Spleen (tissue), 11 donors: ENCODE measurements at regions not wholly inside any gene's neighbourhood (a gene's known extent, or its start where the extent isn't known, plus 50 kb on each side); places are given as distances from the start of the nearest gene placed in this dataset.

Experiments
- DNase-seq: peaks from one replicate; pipeline ENCODE4 v3.0.0-alpha.2; 2020
- H3K27ac ChIP-seq, 8 donors: fragments of 200-600 bp; sonication (generic) in 7 of 8; 1 replicate in 4 of 8; 2 replicates in 4 of 8; pipeline versions ENCODE4 v1.5.0 to v1.8.0; 2016 to 2021; ENCODE audit warnings: inconsistent platforms in 4 of 8, mild to moderate bottlenecking in 4 of 8, moderate library complexity in 1 of 8
- H3K27me3 ChIP-seq, 7 donors: fragments of 200-600 bp; sonication (generic) in 6 of 7; replicated peaks in 1 of 7; 1 replicate in 4 of 7; 2 replicates in 3 of 7; pipeline versions ENCODE4 v1.5.0 to v1.8.0; 2016 to 2021; ENCODE audit warnings: inconsistent platforms in 3 of 7, mild to moderate bottlenecking in 1 of 7
- H3K36me3 ChIP-seq, 6 donors: fragments of 200-600 bp; sonication (generic) in 5 of 6; 1 replicate in 4 of 6; 2 replicates in 2 of 6; pipeline versions ENCODE4 v1.5.0 to v1.8.0; 2016 to 2021; ENCODE audit warnings: inconsistent platforms in 2 of 6
- H3K4me1 ChIP-seq, 6 donors: fragments of 200-600 bp; sonication (generic) in 5 of 6; 1 replicate in 3 of 6; 2 replicates in 3 of 6; pipeline versions ENCODE4 v1.5.0 to v1.8.0; 2016 to 2021; ENCODE audit warnings: inconsistent platforms in 3 of 6
- H3K4me3 ChIP-seq, 8 donors: fragments of 200-600 bp; sonication (generic) in 7 of 8; 1 replicate in 4 of 8; 2 replicates in 4 of 8; pipeline versions ENCODE4 v1.5.0 to v1.8.0; 2016 to 2021; ENCODE audit warnings: inconsistent platforms in 4 of 8, mild to moderate bottlenecking in 4 of 8, moderate library complexity in 2 of 8
- H3K9me3 ChIP-seq, 8 donors: fragments of 200-600 bp; sonication (generic) in 7 of 8; 1 replicate in 4 of 8; 2 replicates in 4 of 8; pipeline versions ENCODE4 v1.5.0 to v1.8.0; 2016 to 2021; ENCODE audit warnings: inconsistent platforms in 4 of 8
- POLR2A ChIP-seq, 3 donors: fragments of 450-650 bp; IDR thresholded peaks; one replicate each; pipeline ENCODE4 v1.5.1; 2017; ENCODE audit warnings: antibody characterized with exemption in 3 of 3, mild to moderate bottlenecking in 1 of 3
- POLR2AphosphoS5 ChIP-seq, 3 donors: sonication (generic); formaldehyde crosslinking; IDR thresholded peaks; one replicate each; pipeline ENCODE4 v1.5.1; 2017; ENCODE audit warnings: antibody characterized with exemption in 3 of 3
- WGBS, 5 donors: extraction: QIAGEN DNeasy Blood & Tissue Kit in 3 of 5; methylation state at CpG; one replicate each; pipeline versions ENCODE4 v1.1.5 to v1.1.7; 2013 to 2018; 5-methylcytosine and 5-hydroxymethylcytosine counted together
- intact Hi-C: fragments of 100-400 bp; cut with DNase I; formaldehyde crosslinking; loops from one replicate; pipeline ENCODE4 v1.15.0; 2023; ENCODE audit warnings: low total_unique reads
- TF ChIP-seq, protein P1 (sequence below), 11 experiments: fragments of 200-600 bp in 7 of 11; fragments of 450-650 bp in 4 of 11; sonication (generic) in 4 of 11; IDR thresholded peaks in 8 of 11; conservative IDR thresholded peaks in 3 of 11; 1 replicate in 7 of 11; 2 replicates in 4 of 11; pipeline versions ENCODE4 v1.4.0 to v1.8.0; 2016 to 2021; ENCODE audit warnings: antibody characterized with exemption in 11 of 11, inconsistent platforms in 4 of 11, mild to moderate bottlenecking in 1 of 11
- donor health status: healthy with polysubstance abuse.
- donor health status: DM: no; HTN: no; CAD: no; lungs with moderate emphysema.
- donor health status: DM: no; HTN: no; CAD: no.
- donor health status: Bipolar disorder and iron deficiency.
- donor health status: healthy.
- donor health status: DM: no; HTN: no; CAD: no.
- donor health status: DM: yes; HTN: yes; CAD: no.

DNA sequence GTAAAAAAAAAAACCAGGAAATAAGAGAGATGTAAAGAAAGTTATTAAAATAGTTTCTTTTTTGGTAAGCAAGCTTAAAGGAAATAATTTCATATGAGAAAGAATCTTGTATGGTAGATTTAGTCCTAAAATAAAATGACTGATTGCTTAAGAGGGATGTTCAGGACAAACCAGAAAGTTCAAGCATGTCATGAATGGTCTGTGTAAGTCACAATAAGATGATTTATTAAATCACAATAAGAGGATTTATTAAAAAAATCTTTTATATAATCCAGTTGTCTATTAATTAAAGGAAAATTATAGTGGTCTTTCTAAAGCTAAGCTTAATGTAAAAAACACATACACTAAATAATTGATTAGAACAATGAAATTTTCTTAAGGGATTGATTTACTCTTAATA lies 91.8 kb upstream of the OR13F1 start:
- H3K27ac ChIP-seq, result no peak overlapping the region
- no peak for DNase-seq
- no peaks in the 10 kb centered on the region for H3K27me3 ChIP-seq
- intact Hi-C loops, result no loop called here
- TF ChIP-seq, protein P1, sequence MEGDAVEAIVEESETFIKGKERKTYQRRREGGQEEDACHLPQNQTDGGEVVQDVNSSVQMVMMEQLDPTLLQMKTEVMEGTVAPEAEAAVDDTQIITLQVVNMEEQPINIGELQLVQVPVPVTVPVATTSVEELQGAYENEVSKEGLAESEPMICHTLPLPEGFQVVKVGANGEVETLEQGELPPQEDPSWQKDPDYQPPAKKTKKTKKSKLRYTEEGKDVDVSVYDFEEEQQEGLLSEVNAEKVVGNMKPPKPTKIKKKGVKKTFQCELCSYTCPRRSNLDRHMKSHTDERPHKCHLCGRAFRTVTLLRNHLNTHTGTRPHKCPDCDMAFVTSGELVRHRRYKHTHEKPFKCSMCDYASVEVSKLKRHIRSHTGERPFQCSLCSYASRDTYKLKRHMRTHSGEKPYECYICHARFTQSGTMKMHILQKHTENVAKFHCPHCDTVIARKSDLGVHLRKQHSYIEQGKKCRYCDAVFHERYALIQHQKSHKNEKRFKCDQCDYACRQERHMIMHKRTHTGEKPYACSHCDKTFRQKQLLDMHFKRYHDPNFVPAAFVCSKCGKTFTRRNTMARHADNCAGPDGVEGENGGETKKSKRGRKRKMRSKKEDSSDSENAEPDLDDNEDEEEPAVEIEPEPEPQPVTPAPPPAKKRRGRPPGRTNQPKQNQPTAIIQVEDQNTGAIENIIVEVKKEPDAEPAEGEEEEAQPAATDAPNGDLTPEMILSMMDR (IDR thresholded peaks at IDR 0.05 in 8 of 11, conservative IDR thresholded peaks at IDR 0.05 in 3 of 11), result no peak
- TF ChIP-seq POLR2AphosphoS5 (IDR thresholded peaks at IDR 0.05), result no peak
- no peak for TF ChIP-seq POLR2A (IDR thresholded peaks at IDR 0.05)
- no peak overlapping the region for H3K4me3 ChIP-seq
- H3K4me1 ChIP-seq, result no peaks in the 10 kb centered on the region
- no peaks in the 10 kb centered on the region for H3K36me3 ChIP-seq
- peaks cover 0 to 56% (median 40%) of the 10 kb centered on the region in 8 donors for H3K9me3 ChIP-seq

DNA sequence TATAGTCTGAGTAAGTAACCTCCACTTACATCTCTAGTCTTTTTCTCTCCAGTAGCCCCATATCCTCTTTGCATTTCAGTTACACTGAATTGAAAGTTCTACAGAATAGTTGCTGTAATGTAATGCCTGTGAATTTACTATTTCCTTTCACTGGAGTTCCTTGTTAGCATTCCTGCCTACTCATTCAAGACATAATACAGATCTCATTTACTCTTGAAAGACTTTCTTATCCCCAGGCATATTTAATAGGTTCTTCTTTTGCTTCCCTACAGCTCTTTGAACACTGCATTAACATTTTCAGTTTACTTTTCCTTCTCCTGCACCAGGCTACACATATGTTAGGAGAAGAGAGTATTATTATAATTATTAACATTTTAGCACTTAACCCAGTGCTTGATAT lies 87.6 kb upstream of the OR13F1 start:
- Histone ChIP-seq H3K27ac (no peak overlapping the region), H3K4me3 (no peak overlapping the region), H3K27me3 (no peaks in the 10 kb centered on the region), H3K36me3 (no peaks in the 10 kb centered on the region), H3K9me3 (peaks cover 0 to 40% (median 32%) of the 10 kb centered on the region in 8 donors), H3K4me1 (no peaks in the 10 kb centered on the region)
- no peak for DNase-seq
- intact Hi-C loops, result no loop called here
- TF ChIP-seq, protein P1 (IDR thresholded peaks at IDR 0.05 in 8 of 11, conservative IDR thresholded peaks at IDR 0.05 in 3 of 11), result no peak
- TF ChIP-seq POLR2AphosphoS5 (IDR thresholded peaks at IDR 0.05) (no peak), POLR2A (IDR thresholded peaks at IDR 0.05) (no peak)

DNA sequence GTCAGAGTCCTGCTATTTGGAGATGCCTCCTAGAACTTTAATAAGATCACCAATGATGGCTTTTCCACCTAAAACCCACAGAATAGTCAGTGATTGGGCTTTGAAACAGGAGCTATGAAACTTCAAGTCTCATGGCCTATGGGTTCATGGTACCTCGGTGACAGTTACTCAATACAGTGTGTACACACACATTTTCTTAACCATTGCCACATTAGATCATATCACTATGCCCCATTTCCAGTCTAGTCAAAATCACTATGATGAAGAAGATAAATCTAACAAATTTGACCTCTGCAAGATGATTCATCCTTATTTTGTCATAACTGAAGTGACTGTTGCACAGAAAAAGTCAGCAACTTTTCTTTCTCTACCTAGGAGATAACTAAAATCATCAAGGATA lies 86.8 kb upstream of the OR13F1 start:
- H3K36me3 ChIP-seq, result no peaks in the 10 kb centered on the region
- peaks cover 0 to 31% (median 24%) of the 10 kb centered on the region in 8 donors for H3K9me3 ChIP-seq
- no peaks in the 10 kb centered on the region for H3K4me1 ChIP-seq
- no peak overlapping the region for H3K4me3 ChIP-seq
- H3K27ac ChIP-seq, result no peak overlapping the region
- intact Hi-C loops, result no loop called here
- 72 to 83% (median 79%) methylated on average over 1 of the region's 1 CpG for WGBS, 5 donors
- no peak for DNase-seq
- TF ChIP-seq POLR2A (IDR thresholded peaks at IDR 0.05) (no peak), POLR2AphosphoS5 (IDR thresholded peaks at IDR 0.05) (no peak)
- TF ChIP-seq, protein P1 (IDR thresholded peaks at IDR 0.05 in 8 of 11, conservative IDR thresholded peaks at IDR 0.05 in 3 of 11), result no peak
- H3K27me3 ChIP-seq, result no peaks in the 10 kb centered on the region

DNA sequence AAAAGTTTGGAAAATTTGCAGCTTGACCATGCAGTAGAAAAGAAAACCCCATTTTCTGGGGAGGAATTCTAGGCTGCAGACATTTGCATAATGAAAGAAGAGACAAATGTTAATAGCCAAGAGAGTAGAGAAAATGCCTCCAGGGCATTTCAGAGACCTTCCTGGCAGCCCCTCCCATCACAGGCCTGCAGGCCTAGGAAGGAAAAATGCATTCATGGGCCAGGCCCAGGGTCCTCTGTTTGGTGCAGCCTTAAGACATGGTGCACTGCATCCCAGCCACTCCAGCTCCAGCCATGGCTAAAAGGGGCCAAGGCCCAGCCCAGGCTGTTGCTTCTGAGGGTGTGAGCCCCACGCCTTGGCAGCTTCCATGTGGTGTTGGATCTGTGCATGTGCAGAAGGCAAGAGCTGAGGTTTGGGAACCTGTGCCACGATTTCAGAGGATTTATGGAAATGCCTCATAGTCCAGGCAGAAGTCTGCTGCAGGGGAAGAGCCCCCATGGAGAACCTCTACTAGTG lies 75.0 kb upstream of the OR13F1 start:
- no peak overlapping the region for H3K27ac ChIP-seq
- no peaks in the 10 kb centered on the region for H3K36me3 ChIP-seq
- intact Hi-C loops, result no loop called here
- peak; percentile 64 for DNase-seq
- H3K27me3 ChIP-seq, result no peaks in the 10 kb centered on the region
- peak overlapping the region in 1 of 8 donors; percentile 8 for H3K4me3 ChIP-seq
- peaks cover 0 to 34% (median 20%) of the 10 kb centered on the region in 8 donors for H3K9me3 ChIP-seq
- WGBS, 5 donors, result 53 to 70% (median 67%) methylated on average over 2 of the region's 2 CpGs
- H3K4me1 ChIP-seq, result no peaks in the 10 kb centered on the region
- TF ChIP-seq POLR2A (IDR thresholded peaks at IDR 0.05) (no peak), POLR2AphosphoS5 (IDR thresholded peaks at IDR 0.05) (no peak)
- TF ChIP-seq, protein P1 (IDR thresholded peaks at IDR 0.05 in 8 of 11, conservative IDR thresholded peaks at IDR 0.05 in 3 of 11), result no peak
